DMS53 (cell line): ENCODE measurements at regions not wholly inside any gene's neighbourhood (a gene's known extent, or its start where the extent isn't known, plus 50 kb on each side); places are given as distances from the start of the nearest gene placed in this dataset.

Source experiments
- DNase-seq: peaks from one replicate; lab custom pipeline; 2025; lab: John Stamatoyannopoulos, UW

- DNase-seq = no peak
These were observed 742.9 kb upstream of the DDX18 start for GRCh38 chr2:117071556-117072102.

DNA sequence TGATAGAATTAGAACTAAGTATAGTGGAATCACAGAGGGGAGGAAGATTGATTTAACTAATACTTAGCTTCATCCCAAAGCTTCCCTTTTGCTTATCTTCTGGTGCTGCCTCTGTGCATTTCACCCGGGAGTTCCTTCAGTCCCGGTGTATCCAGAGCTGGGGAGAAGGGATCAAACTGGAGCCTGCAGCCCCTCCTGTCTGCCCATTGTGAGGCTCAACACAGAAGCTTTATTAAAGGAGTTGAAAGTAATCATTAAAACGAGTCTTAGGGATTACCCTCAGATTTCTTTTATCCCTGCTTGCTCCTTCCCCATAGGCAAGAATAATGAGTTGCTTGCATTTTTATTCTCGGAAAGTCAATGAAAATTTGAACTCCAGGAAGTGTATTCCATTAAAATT, 739.7 kb upstream of the DDX18 start:
- no peak for DNase-seq

- no peak for DNase-seq
These were observed 729.2 kb upstream of the DDX18 start for GRCh38 chr2:117085256-117085655.

- DNase-seq = no peak
These were observed 728.8 kb upstream of the DDX18 start for GRCh38 chr2:117085737-117086136.

GRCh38 chr2:117086174-117086942, 728.1 kb upstream of the DDX18 start:
- DNase-seq = no peak

GRCh38 chr2:117086943-117087250, 727.6 kb upstream of the DDX18 start:
- no peak for DNase-seq

DNA sequence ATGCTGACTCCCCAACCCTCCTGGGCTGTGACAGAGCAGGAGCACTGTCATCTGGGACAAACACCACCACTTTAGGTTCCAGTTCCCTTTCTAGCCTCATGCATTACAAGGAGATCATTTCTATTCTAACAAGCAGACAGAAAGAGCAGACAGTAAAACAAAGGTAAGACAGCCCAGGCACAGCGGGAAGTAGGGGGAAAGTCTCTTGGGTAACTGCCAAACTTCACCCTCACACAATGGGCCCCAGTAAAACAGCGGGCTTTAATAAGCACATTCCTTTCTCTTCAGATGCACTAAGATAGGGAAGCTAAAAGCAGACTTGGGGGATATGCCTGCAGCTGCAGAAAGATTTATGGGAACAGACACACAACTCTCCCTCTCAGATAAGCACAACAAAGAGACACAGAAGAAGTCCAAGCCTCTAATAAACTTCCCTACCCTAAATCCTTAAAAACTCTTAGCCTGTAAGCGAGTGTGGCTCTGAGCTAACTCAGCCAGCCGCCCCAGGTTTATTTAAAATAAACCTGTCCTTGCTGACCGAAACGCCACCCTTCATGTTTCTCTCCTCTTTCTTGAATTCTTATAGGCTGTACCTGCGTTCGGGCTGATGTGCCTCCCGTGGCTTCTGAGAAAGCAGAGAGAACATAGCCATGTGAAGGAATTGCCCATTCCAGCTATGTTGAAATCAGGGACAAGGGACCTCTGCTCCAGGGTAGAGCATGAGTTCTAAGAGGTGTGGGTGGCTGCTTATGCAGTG, 726.8 kb upstream of the DDX18 start:
- DNase-seq = no peak

DNA sequence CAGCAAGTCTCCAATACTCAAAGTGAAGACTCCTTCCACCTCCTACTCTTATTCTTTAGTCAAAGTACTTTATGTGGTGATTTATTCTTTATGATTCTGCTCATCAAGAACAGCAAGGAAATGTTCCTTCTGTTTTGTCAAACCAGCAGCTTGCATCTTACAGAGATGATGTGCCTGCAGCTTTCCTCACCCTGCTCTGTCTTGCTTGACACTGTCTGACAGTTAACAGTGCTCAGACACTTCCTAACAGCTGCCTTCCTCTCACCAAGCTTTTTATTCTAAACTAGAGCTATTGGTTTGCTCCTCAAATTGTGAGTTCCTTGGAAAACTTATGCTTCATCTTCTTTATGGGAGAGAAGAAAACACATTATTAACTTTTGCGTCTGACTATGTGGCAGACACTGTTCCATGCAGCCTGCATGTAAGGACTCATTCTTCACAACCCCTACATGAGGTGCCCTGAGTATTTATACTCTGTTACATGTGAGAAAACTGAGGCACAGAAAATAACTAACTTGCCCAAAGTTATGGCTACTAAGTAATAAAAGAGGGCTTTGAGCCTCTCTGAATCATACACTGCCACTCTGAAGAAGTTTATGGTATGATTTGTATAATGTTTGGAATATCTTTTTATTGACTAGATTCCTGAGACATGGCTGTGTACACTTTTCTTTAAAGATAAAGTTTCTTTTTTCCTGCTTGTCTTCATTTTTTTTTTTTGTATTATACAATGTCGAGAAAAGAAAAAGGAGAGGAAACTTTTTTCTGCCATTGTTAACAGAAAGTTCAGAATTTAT, 723.3 kb upstream of the DDX18 start:
- DNase-seq = no peak

- no peak for DNase-seq
These were observed 712.9 kb upstream of the DDX18 start for GRCh38 chr2:117101613-117102012.

DNA sequence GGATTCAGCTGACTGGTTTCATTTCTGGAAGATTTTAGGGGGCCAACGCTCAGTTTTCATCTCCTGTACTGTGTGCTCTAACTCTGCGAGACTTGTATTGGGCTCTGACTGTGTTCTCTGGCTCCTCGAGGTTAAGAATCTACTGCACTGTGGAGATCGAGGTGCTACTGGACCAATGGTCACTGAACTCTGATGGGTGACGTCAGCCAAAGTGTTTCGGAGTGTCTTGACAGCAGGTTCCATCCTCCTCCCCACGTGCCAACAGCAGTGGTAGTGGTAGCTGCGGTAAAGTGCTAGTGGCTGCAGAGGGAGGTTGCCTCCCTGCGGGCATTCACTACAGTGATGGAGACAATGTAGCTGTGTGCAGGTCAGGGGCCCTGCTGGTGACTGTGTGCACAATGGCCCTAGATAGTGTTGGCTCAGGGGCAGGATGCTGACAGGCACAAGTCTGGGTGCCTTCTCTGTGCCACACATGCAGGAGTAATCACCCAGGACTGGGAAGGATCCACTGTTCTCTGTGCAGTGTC, 705.7 kb upstream of the DDX18 start:
- DNase-seq = no peak

GRCh38 chr2:117118994-117119393, 695.5 kb upstream of the DDX18 start:
- no peak for DNase-seq

- DNase-seq = no peak
These were observed 691.1 kb upstream of the DDX18 start for GRCh38 chr2:117123362-117123761.

GRCh38 chr2:117126656-117127055, 687.8 kb upstream of the DDX18 start:
- no peak for DNase-seq

DNA sequence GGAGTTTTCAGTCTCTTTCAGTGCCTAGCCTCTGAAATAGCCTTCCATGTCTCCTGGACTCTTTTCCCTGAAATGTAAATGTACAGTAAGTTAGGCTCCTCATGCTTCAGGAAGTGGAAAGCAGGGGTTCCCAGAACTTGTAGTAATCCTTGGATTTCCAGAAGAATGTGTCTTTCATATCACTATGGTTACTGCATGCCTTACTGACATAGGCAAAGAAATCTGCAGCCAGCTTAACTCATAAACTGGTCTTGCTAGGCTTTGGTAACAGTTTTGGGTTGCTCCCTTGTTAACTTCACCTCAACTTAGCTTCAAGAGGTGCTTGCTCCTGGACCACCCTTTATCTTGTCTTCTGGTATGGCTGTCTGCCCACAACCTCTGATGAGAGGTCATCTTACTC, 686.8 kb upstream of the DDX18 start:
- DNase-seq = no peak

DNA sequence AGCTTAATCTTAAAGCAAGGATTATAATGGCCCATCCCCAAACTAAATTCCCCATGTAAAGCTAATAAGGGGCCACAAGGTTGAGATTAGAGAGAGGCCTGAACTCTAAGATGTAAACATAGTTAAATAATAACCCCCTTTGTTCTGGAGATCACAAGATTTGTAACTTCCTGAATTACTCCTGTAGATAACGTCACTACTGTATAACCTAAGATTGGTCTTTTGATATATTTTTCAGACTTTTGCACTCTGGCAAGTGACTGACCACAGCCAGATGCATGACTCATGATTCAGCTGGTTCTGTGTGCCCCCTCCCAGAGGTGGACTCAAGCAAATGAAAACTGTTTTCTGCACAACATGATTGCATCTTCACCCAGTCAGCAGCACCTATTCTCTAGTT, 686.0 kb upstream of the DDX18 start:
- DNase-seq = no peak

DNA sequence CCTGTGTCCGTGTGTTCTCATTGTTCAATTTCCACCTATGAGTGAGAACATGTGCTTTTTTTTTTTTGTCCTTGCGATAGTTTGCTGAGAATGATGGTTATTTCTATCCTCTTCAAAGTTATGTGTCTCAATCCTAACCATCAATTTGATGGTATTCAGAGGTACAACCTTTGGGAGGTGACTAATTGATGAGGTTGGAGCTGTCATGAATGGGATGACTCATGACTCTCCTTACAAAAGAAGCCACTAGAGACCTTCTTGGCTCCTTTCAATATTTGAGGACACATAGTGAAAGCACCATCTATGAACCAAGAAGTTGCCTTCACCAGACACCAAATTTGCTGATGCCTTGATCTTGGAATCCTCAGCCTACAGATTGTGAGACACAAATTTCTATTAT, 677.1 kb upstream of the DDX18 start:
- peak; percentile 49 for DNase-seq

DNA sequence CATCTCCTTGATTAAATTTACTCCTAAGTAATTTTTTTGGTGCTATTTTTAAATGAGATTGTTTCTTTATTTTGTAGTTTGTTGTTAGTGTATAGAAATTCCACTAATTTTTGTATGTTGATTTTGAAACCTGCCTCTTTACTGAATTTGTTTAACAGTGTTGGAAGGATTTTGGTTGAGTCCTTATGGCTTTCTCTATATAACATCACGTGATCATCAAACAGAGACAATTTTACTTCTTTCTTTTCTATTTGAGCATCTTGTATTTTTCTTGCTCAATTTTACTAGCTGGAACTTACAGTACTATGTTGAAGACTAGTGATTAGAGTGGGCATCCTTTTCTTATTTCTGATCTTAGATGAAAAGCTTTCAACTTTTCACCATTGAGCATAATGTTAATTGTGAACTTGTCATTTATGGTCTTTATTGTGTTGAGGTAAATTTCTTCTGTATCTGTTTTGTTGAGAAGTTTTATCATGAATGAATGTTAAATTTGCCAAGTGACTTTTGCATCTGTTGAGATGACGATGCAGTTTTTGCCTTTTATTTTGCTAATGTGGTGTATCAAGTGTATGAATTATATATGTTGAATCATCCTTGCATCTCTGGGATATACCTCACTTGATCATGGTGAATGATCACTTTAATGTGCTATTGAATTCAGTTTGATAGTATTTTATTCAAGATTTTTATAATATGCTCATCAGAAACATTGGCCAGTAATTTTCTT, 645.3 kb upstream of the DDX18 start:
- DNase-seq = no peak

DNA sequence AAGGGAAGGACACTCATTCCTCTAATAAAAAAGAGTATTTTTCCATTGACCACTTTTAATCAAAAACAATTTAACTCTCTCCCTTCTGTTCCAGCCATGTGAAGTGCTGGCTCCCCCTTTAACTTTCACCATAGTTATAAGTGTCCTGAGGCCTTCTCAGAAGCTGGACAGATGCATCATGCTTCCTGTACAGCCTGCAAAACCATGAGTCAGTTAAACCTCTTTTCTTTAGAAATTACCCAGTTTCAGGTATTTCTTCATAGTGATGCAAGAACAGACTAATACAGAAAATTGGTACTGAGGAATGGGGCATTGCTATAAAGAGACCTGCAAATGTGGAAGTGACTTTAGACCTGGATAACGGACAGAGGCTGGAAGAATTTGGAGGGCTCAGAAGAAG, 643.6 kb upstream of the DDX18 start:
- no peak for DNase-seq

DNA sequence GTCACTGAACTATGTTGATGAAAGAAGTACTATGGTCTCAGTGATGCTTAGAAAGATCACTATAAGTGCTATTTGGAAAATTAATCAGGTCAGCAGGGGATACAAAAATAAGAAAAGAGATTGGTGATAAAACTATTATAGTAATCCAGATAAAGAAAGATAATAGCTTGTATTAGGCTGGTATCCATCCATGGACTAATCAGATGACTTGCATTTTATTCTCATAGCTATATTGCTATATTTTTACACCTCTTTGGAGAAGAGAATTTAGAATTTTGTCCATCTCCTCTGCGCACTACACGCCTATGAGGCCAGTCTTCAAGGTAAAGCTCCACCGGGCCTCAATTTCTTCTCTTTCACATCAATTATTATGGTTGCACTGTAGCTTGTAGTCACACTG, 635.1 kb upstream of the DDX18 start:
- no peak for DNase-seq

- no peak for DNase-seq
These were observed 623.5 kb upstream of the DDX18 start for GRCh38 chr2:117190856-117191559.

- no peak for DNase-seq
These were observed 619.1 kb upstream of the DDX18 start for GRCh38 chr2:117195381-117195780.
